ENCODE measurements at regions not wholly inside any gene's neighbourhood (a gene's known extent, or its start where the extent isn't known, plus 50 kb on each side); places are given as distances from the start of the nearest gene placed in this dataset.

DNA sequence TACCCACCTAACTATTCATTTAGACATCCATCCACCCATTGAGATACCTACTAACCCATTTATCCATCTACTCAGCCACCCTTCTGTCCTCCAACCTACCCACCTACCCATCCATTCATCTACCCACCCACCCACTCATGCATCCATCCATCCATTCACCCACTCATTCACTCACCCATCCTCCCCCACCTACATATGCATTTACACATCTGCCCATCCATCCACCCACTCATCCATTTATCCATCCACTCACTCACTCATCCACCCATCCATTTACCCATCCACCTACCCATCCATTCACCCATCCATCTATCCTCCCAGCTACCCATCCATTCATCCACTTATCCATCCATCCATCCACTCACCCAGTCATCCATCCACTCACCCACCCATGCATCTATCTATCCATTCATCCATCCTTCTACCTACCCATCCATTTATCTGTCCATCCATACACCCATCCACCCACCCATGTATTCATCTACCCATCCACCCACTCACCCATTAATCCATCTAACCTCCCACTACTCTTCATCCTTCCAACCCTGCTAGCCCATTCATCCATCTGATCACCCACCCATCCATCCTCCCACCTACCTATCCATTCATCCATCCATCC is 378.7 kb downstream of the CTTN start:
- H3K27me3 ChIP-seq (ENCODE audit: control insufficient read depth in 3 of 3, insufficient read depth in 3 of 3, low read length in 2 of 3): no peaks in the 10 kb centered on the region
- ATAC-seq (ENCODE audit: insufficient read depth, low FRiP score) (no peak), DNase-seq (no peak)
- H3K9ac ChIP-seq (ENCODE audit: insufficient read depth in 1 of 2, low read length in 2 of 2): no peak overlapping the region
- H3K9me3 ChIP-seq (ENCODE audit: control insufficient read depth in 4 of 4, insufficient read depth in 3 of 4, low read length in 3 of 4): no peaks in the 10 kb centered on the region
- no peak for TF ChIP-seq CTCF (IDR thresholded peaks at IDR 0.05; ENCODE audit: control extremely low read depth, extremely low read depth)
- H3K4me3 ChIP-seq: no peak overlapping the region
- H3K36me3 ChIP-seq (ENCODE audit: control insufficient read depth in 4 of 4, insufficient read depth in 4 of 4, low read length in 4 of 4): no peaks in the 10 kb centered on the region
- H3K27ac ChIP-seq (ENCODE audit: low read depth in 1 of 2, low read length in 1 of 2): no peak overlapping the region
- no peaks in the 10 kb centered on the region for H3K4me1 ChIP-seq (ENCODE audit: control insufficient read depth in 5 of 5, insufficient read depth in 5 of 5, low read length in 5 of 5)

DNA sequence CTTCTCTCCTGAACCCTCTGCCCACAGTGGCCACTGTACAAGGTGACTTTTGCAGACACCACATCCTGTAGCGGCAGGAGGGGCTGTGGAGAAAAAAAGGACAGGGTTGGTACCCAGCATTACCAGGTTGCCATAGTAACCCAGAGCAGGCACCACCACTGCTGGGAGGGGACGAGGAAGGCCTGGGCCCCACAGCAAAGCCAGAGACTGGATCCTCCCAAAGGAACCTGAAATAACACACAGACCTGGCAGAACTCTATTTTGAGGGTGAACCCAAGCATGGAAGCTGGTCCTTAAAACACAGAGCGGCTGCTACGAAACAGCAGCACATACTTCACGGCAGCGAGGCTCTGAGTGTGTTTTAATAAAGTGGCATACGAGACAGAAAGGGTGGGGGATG is 380.6 kb downstream of the CTTN start:
- H3K27ac ChIP-seq (ENCODE audit: low read depth in 1 of 2, low read length in 1 of 2): no peak overlapping the region
- no peaks in the 10 kb centered on the region for H3K27me3 ChIP-seq (ENCODE audit: control insufficient read depth in 3 of 3, insufficient read depth in 3 of 3, low read length in 2 of 3)
- no peak for TF ChIP-seq CTCF (IDR thresholded peaks at IDR 0.05; ENCODE audit: control extremely low read depth, extremely low read depth)
- ATAC-seq (ENCODE audit: insufficient read depth, low FRiP score): no peak
- H3K4me3 ChIP-seq: no peak overlapping the region
- no peak for DNase-seq
- no peaks in the 10 kb centered on the region for H3K4me1 ChIP-seq (ENCODE audit: control insufficient read depth in 5 of 5, insufficient read depth in 5 of 5, low read length in 5 of 5)
- no peaks in the 10 kb centered on the region for H3K9me3 ChIP-seq (ENCODE audit: control insufficient read depth in 4 of 4, insufficient read depth in 3 of 4, low read length in 3 of 4)
- no peaks in the 10 kb centered on the region for H3K36me3 ChIP-seq (ENCODE audit: control insufficient read depth in 4 of 4, insufficient read depth in 4 of 4, low read length in 4 of 4)
- H3K9ac ChIP-seq (ENCODE audit: insufficient read depth in 1 of 2, low read length in 2 of 2): no peak overlapping the region
- 86% methylated on average over 7 of the region's 7 CpGs for WGBS, 2 donors

- ATAC-seq (ENCODE audit: insufficient read depth, low FRiP score) (no peak), DNase-seq (no peak)
- no peak for TF ChIP-seq CTCF (IDR thresholded peaks at IDR 0.05; ENCODE audit: control extremely low read depth, extremely low read depth)
- Histone ChIP-seq H3K27ac (ENCODE audit: low read depth in 1 of 2, low read length in 1 of 2) (no peak overlapping the region), H3K9me3 (ENCODE audit: control insufficient read depth in 4 of 4, insufficient read depth in 3 of 4, low read length in 3 of 4) (no peaks in the 10 kb centered on the region), H3K9ac (ENCODE audit: insufficient read depth in 1 of 2, low read length in 2 of 2) (no peak overlapping the region), H3K4me3 (no peak overlapping the region), H3K36me3 (ENCODE audit: control insufficient read depth in 4 of 4, insufficient read depth in 4 of 4, low read length in 4 of 4) (no peaks in the 10 kb centered on the region), H3K4me1 (ENCODE audit: control insufficient read depth in 5 of 5, insufficient read depth in 5 of 5, low read length in 5 of 5) (no peaks in the 10 kb centered on the region), H3K27me3 (ENCODE audit: control insufficient read depth in 3 of 3, insufficient read depth in 3 of 3, low read length in 2 of 3) (no peaks in the 10 kb centered on the region)
- WGBS, 2 donors: 87 to 89% methylated on average over 9 of the region's 9 CpGs
These were observed 381.3 kb downstream of the CTTN start for GRCh38 chr11:70779433-70780245.

All from lung (tissue), 11 donors.